Stimulated activated effector memory CD8-positive, alpha-beta T cell treated with anti-CD3 and anti-CD28 coated beads, Interleukin-12 subunit alpha, Interleukin-12 subunit beta, amount 100 ng/mL, for 72 hours (primary cell): ENCODE measurements at regions not wholly inside any gene's neighbourhood (a gene's known extent, or its start where the extent isn't known, plus 50 kb on each side); places are given as distances from the start of the nearest gene placed in this dataset.
A peak's percentile ranks its signal among the peaks of the same experiment; 100 is the strongest.

ENCODE experiments used
- ATAC-seq: fragments of 150-1000 bp; cut with Tn5 transposase; 2 replicates; pipeline ENCODE4 v1.10.0; 2021
- DNase-seq, 2 donors: peaks; one replicate each; pipeline ENCODE4 v3.0.0; 2021 to 2022; ENCODE audit warnings: low spot score in 2 of 2
- H3K27ac Mint-ChIP-seq: one replicate; pipeline ENCODE4 v1.8.0; 2022; ENCODE audit warnings: mild to moderate bottlenecking, mixed read lengths
- H3K36me3 Mint-ChIP-seq: one replicate; pipeline ENCODE4 v1.8.0; 2022; ENCODE audit warnings: mild to moderate bottlenecking, mixed read lengths
- H3K4me1 Mint-ChIP-seq: one replicate; pipeline ENCODE4 v1.8.0; 2022; ENCODE audit warnings: mixed read lengths
- H3K4me3 Mint-ChIP-seq: one replicate; pipeline ENCODE4 v1.8.0; 2022; ENCODE audit warnings: mild to moderate bottlenecking, mixed read lengths
- H3K9me3 Mint-ChIP-seq: one replicate; pipeline ENCODE4 v1.8.0; 2022; ENCODE audit warnings: mixed read lengths

GRCh38 chr10:33643042-33643441 is 308.6 kb upstream of the NRP1 start:
- ATAC-seq: no peak

DNA sequence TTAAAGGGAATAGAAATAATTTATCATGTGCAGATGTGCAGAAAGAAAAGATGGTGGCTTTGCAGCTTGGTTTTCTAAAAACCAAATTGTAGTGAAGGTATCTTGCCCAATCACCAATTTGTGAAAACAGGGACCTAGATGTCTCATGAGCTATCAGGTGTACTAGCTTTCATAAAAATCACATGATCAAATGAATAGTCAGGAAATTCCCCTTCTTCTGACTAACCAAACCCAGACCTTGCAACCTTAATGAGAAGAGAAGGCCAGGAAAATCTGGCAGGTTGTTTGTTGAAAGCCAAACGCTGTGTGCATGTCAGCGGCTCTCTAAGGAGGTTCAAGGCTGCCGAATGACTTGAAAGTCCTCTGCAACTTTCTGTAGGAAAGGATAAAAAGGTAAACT is 304.4 kb upstream of the NRP1 start:
- no peaks in the 10 kb centered on the region for H3K9me3 Mint-ChIP-seq
- H3K4me1 Mint-ChIP-seq: no peaks in the 10 kb centered on the region
- DNase-seq (no peak), ATAC-seq (no peak)
- no peak overlapping the region for H3K4me3 Mint-ChIP-seq
- H3K27ac Mint-ChIP-seq: no peak overlapping the region
- H3K36me3 Mint-ChIP-seq: no peaks in the 10 kb centered on the region

More at GRCh38 chr10:33643042-33643441, 308.6 kb upstream of the NRP1 start:
- Mint-ChIP-seq H3K4me1 (no peaks in the 10 kb centered on the region), H3K27ac (no peak overlapping the region), H3K36me3 (no peaks in the 10 kb centered on the region), H3K9me3 (no peaks in the 10 kb centered on the region), H3K4me3 (no peak overlapping the region)
- DNase-seq: no peak

DNA sequence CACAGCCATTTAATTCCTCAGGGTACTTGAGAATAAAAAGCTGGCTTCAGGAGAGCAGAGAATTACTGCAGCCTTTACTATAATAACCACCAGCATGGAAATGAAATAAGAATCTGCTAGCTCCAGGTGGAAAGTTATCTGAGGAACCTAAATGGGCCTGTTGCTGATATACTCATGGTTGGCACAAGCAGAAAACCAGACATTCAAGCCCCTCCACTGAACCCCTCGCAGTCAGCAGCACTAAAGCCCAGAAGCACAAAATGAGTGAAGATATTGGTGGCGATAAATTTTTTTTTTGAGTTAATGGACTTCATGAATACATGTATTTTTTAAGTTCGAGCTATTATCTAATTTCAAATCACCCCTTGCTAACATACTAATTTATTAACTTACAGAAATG is 303.9 kb upstream of the NRP1 start:
- Mint-ChIP-seq H3K4me3 (no peak overlapping the region), H3K36me3 (no peaks in the 10 kb centered on the region)
- no peak for ATAC-seq

GRCh38 chr10:33635967-33636515 is 301.6 kb upstream of the NRP1 start:
- no peak overlapping the region for H3K4me3 Mint-ChIP-seq

More for the DNA sequence above, 303.9 kb upstream of the NRP1 start:
- no peak for DNase-seq
- H3K27ac Mint-ChIP-seq: no peak overlapping the region
- H3K9me3 Mint-ChIP-seq: no peaks in the 10 kb centered on the region
- H3K4me1 Mint-ChIP-seq: no peaks in the 10 kb centered on the region

DNA sequence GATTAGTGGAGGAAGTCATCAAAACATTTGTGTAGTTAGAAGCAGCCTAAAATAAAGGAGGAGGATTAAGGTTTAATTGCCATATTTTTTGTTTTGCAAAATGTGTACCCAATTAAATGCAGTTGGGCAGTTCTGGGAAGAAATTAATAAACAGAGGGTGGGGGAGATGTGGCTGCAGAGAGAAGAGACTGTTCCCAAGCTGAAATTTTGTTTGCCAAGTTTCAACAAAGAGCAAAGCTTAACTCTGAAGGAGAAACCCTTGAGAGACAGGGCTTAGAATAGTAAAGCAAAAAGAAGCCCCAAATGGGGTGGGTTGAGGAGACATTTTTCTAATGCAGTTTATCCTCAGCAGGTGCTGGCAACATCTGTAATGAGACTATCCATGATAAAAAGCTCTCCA is 298.0 kb upstream of the NRP1 start:
- no peak overlapping the region for H3K27ac Mint-ChIP-seq

More at GRCh38 chr10:33635967-33636515, 301.6 kb upstream of the NRP1 start:
- Mint-ChIP-seq H3K27ac (no peak overlapping the region), H3K9me3 (no peaks in the 10 kb centered on the region), H3K36me3 (no peaks in the 10 kb centered on the region), H3K4me1 (no peaks in the 10 kb centered on the region)
- ATAC-seq (no peak), DNase-seq (no peak)

DNA sequence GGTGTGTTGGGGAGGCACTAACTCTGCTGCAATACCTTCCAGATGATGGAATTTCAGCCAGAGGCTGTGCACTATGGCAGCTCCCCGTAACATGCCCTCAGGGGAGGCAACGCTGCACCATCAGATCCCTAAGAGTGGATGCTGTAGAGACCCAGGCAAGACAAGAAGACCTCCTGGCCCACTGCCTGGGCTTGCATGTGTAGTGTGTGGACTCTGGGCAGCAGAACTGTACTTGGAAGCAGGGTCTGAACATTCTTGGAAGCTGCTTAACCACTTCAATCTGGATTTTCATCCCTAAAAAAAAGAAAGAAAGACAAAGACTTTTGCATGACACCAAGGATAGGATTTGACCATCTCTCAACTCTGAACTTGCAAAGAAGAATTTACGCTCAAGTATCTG is 297.5 kb upstream of the NRP1 start:
- no peaks in the 10 kb centered on the region for H3K36me3 Mint-ChIP-seq
- no peaks in the 10 kb centered on the region for H3K9me3 Mint-ChIP-seq
- H3K4me1 Mint-ChIP-seq: no peaks in the 10 kb centered on the region
- no peak for ATAC-seq
- no peak for DNase-seq
- H3K27ac Mint-ChIP-seq: no peak overlapping the region
- H3K4me3 Mint-ChIP-seq: no peak overlapping the region

More for the DNA sequence above, 298.0 kb upstream of the NRP1 start:
- no peaks in the 10 kb centered on the region for H3K9me3 Mint-ChIP-seq
- H3K4me1 Mint-ChIP-seq: no peaks in the 10 kb centered on the region
- no peak overlapping the region for H3K4me3 Mint-ChIP-seq
- H3K36me3 Mint-ChIP-seq: no peaks in the 10 kb centered on the region
- ATAC-seq (no peak), DNase-seq (no peak)

- Mint-ChIP-seq H3K4me1 (no peaks in the 10 kb centered on the region), H3K4me3 (no peak overlapping the region), H3K27ac (no peak overlapping the region), H3K9me3 (no peaks in the 10 kb centered on the region), H3K36me3 (no peaks in the 10 kb centered on the region)
- DNase-seq (no peak), ATAC-seq (no peak)
Observed at GRCh38 chr10:33630761-33631160, 296.3 kb upstream of the NRP1 start.

DNA sequence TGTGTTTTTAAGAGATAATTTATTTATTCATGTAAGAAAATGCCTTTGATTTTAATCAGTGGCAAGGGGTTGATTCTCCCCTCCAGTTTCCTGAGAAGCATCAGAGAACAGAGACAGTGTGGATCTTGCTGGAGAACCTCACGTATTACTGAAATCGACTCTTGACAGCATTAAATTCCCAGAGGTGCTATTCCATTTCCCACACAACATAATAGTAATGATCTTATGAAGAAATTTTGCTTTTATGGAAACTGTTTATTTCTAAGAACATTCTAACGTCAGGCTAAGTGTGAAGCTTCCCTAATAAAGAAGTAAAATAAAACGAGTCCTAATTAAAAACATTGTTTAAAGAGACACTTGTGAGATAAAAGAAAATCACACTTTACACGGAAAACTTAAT is 293.1 kb upstream of the NRP1 start:
- H3K36me3 Mint-ChIP-seq: no peaks in the 10 kb centered on the region
- no peak overlapping the region for H3K27ac Mint-ChIP-seq
- DNase-seq: no peak
- no peak overlapping the region for H3K4me3 Mint-ChIP-seq
- no peaks in the 10 kb centered on the region for H3K9me3 Mint-ChIP-seq
- ATAC-seq: no peak
- H3K4me1 Mint-ChIP-seq: no peaks in the 10 kb centered on the region

DNA sequence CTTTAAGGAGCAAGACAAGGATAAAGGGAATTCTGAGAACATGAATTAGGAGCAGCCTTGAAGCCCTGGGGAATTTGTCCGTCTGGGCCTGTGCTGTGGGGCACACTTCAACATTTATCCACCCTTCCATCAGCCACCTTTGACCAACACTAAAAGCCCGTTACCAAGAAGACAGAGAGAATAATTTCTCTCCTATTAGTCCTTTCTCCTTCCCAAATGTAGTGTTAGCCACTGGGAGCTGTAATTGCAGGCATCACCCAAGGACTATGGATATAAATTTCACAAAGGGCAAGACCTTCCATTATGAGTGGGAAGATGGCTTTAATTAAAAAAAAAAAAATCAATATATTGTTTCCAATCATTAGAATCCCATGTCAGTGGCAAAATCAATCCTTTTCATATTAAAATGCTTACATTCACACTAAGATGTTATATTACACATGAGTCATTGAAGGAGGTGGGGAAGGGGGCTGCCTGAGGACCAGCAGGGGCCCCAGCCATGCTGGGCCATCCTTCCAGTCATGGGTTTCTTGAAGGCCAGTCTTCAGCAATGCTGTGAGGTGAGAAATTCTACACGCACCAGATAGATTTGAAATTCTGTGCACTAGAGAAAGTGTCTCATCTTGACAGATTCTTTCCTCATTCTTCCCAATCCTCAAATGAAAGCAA is 292.5 kb upstream of the NRP1 start:
- ATAC-seq: no peak
- H3K36me3 Mint-ChIP-seq: no peaks in the 10 kb centered on the region
- H3K27ac Mint-ChIP-seq: no peak overlapping the region
- H3K4me3 Mint-ChIP-seq: no peak overlapping the region
- DNase-seq: no peak
- H3K9me3 Mint-ChIP-seq: no peaks in the 10 kb centered on the region
- H3K4me1 Mint-ChIP-seq: no peaks in the 10 kb centered on the region

DNA sequence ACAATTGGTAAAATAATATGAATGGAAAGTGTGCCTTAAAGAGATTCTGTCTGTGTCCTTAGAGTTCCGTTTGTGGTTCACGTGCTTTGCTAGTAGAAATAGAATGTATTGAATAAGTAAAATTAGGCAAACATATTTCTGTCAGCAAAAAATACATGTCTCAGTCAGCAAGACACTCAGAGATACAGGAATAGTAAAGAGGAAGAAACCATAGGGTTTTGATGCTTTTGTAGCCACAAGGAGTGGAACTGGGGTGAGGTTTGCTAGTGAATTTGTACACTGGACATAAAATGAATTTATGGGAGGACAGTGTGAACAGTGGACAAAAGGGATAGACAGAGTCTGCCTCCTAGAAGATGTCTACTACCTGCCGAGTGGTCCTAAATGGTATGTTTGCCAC is 289.2 kb upstream of the NRP1 start:
- ATAC-seq: no peak
- H3K4me3 Mint-ChIP-seq: no peak overlapping the region

GRCh38 chr10:33621101-33621500 is 286.6 kb upstream of the NRP1 start:
- H3K9me3 Mint-ChIP-seq: no peaks in the 10 kb centered on the region
- H3K4me3 Mint-ChIP-seq: no peak overlapping the region
- no peaks in the 10 kb centered on the region for H3K4me1 Mint-ChIP-seq
- ATAC-seq: no peak
- H3K36me3 Mint-ChIP-seq: no peaks in the 10 kb centered on the region
- no peak for DNase-seq
- no peak overlapping the region for H3K27ac Mint-ChIP-seq

More for the DNA sequence above, 289.2 kb upstream of the NRP1 start:
- Mint-ChIP-seq H3K4me1 (no peaks in the 10 kb centered on the region), H3K27ac (no peak overlapping the region), H3K9me3 (no peaks in the 10 kb centered on the region), H3K36me3 (no peaks in the 10 kb centered on the region)
- no peak for DNase-seq

DNA sequence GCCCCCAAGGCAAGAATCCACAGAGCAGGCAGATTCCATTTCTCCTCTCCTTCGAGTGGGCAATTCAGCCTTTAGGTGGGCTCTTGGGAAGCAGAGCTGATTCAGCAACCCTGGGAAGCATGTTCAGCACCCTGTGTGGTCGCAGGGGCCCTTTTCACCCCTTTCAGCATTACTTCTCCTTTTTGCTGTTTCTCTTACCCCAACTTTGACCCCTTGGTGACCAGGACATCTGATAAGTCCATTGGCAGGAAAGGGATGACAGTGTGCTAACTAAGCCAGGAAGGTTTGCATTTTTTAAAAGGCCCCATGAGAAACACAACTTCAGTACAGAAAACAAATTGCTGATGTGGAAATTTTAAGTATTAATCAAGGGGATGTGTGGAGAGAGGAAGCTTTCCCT is 283.7 kb upstream of the NRP1 start:
- no peaks in the 10 kb centered on the region for H3K4me1 Mint-ChIP-seq
- no peaks in the 10 kb centered on the region for H3K36me3 Mint-ChIP-seq
- no peak overlapping the region for H3K27ac Mint-ChIP-seq
- H3K9me3 Mint-ChIP-seq: no peaks in the 10 kb centered on the region
- ATAC-seq: no peak
- no peak overlapping the region for H3K4me3 Mint-ChIP-seq
- DNase-seq: no peak

DNA sequence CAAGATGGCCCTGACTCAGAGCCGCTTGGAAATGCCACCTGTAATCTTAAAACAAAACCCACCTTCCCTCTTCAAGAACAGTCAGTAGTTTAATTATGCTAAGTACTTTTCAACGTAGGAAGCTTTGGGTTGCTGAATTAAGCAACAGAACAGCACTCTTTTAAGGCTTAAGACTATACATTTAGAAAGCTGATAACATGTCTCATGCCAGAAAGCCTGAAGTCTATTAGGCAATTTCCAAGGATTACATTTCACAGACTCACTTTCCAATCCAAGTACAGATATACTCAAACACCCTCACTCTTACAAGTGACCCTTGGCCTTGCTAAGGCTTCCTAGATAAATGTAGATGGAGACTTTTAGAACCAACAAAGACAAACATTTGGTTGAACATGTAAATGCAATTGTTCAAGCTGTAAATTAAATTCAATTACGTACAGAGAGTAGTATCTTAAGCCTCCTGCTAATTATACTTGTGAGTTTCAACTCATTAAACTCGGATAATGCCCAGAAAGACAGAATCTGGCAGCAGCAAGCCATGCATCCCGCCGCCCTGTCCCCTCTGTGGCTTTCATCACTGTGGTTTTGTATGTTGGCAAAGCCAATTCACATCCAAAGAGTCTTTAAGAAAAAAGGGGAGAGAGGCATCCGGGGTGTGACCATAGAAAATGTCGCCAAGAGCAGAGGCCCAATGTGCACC is 283.1 kb upstream of the NRP1 start:
- DNase-seq (no peak), ATAC-seq (no peak)
- H3K36me3 Mint-ChIP-seq: no peaks in the 10 kb centered on the region
- H3K4me1 Mint-ChIP-seq: peaks cover 6% of the 10 kb centered on the region
- H3K4me3 Mint-ChIP-seq: no peak overlapping the region
- peaks cover 4% of the 10 kb centered on the region for H3K9me3 Mint-ChIP-seq
- H3K27ac Mint-ChIP-seq: no peak overlapping the region

- DNase-seq: no peak
- H3K4me3 Mint-ChIP-seq: no peak overlapping the region
- peaks cover 4% of the 10 kb centered on the region for H3K9me3 Mint-ChIP-seq
- no peak overlapping the region for H3K27ac Mint-ChIP-seq
- H3K36me3 Mint-ChIP-seq: no peaks in the 10 kb centered on the region
- H3K4me1 Mint-ChIP-seq: peaks cover 7% of the 10 kb centered on the region
- no peak for ATAC-seq
Observed at GRCh38 chr10:33616956-33617355, 282.5 kb upstream of the NRP1 start.

GRCh38 chr10:33612551-33612950 is 278.1 kb upstream of the NRP1 start:
- Mint-ChIP-seq H3K9me3 (peaks cover 9% of the 10 kb centered on the region), H3K27ac (no peak overlapping the region), H3K4me3 (no peak overlapping the region), H3K36me3 (no peaks in the 10 kb centered on the region), H3K4me1 (peaks cover 7% of the 10 kb centered on the region)
- no peak for DNase-seq
- peak; percentile 81 for ATAC-seq

DNA sequence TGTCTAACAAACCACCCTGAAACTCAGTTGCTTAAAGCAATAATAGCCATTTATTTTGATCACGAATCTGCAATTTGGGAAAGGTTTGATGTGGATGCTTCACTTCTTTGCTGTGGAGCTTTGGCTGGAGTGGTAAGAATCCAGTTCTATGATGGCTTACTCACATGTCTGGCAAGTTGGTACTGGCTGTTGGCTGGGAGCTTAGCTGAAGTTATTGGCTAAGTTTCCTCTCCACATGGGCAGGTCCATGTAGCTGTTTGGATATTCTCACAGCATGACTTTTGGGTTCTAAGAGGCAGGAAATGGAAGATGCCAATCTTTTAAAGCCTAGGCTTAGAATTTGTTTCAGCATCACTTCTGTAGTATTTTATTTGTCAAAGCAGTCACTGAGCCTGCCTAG is 277.6 kb upstream of the NRP1 start:
- Mint-ChIP-seq H3K36me3 (no peaks in the 10 kb centered on the region), H3K27ac (no peak overlapping the region), H3K4me1 (peaks cover 7% of the 10 kb centered on the region)

More for the DNA sequence above, 277.6 kb upstream of the NRP1 start:
- DNase-seq: no peak
- no peak overlapping the region for H3K4me3 Mint-ChIP-seq
- peaks cover 9% of the 10 kb centered on the region for H3K9me3 Mint-ChIP-seq
- no peak for ATAC-seq
